DOHH2 (cell line): ENCODE measurements at regions not wholly inside any gene's neighbourhood (a gene's known extent, or its start where the extent isn't known, plus 50 kb on each side); places are given as distances from the start of the nearest gene placed in this dataset.

ENCODE experiments used
- EZH2phosphoT487 ChIP-seq: fragments of 200-600 bp; sonication (generic); IDR thresholded peaks from 2 replicates; pipeline ENCODE4 v1.6.1; 2017; ENCODE audit warnings: borderline replicate concordance, mild to moderate bottlenecking, antibody characterized with exemption, low read length, moderate library complexity, mixed read lengths
- TF ChIP-seq, protein P1 (sequence below): fragments of 200-600 bp; sonication (generic); IDR thresholded peaks from one replicate; pipeline ENCODE4 v1.5.1; 2014; ENCODE audit warnings: antibody characterized with exemption, mild to moderate bottlenecking, low read depth, low read length; ENCODE audit not compliant: poor library complexity, severe bottlenecking

DNA sequence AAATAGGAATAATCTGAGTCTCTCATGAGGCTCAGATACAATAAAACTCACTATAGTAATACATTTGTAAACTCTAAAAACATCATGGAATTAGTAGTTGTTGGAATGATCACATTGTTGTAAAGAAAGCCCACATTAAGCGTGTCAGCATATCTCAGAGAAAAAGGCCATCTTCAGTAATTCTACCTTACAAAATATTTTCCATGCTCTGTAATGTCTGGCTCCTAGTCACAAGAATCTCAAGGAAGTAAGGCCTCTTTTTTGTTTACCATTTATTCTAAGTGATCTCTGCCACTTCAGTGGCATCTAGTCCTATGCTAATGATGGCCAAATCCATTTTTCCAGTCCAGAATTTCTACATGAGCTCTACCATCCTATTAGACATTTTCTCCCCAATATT lies 240.2 kb upstream of the ZNF717 start:
- TF ChIP-seq, protein P1, sequence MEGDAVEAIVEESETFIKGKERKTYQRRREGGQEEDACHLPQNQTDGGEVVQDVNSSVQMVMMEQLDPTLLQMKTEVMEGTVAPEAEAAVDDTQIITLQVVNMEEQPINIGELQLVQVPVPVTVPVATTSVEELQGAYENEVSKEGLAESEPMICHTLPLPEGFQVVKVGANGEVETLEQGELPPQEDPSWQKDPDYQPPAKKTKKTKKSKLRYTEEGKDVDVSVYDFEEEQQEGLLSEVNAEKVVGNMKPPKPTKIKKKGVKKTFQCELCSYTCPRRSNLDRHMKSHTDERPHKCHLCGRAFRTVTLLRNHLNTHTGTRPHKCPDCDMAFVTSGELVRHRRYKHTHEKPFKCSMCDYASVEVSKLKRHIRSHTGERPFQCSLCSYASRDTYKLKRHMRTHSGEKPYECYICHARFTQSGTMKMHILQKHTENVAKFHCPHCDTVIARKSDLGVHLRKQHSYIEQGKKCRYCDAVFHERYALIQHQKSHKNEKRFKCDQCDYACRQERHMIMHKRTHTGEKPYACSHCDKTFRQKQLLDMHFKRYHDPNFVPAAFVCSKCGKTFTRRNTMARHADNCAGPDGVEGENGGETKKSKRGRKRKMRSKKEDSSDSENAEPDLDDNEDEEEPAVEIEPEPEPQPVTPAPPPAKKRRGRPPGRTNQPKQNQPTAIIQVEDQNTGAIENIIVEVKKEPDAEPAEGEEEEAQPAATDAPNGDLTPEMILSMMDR: no peak
- no peak for TF ChIP-seq EZH2phosphoT487
